ENCODE measurements at regions not wholly inside any gene's neighbourhood (a gene's known extent, or its start where the extent isn't known, plus 50 kb on each side); places are given as distances from the start of the nearest gene placed in this dataset.

GRCh38 chr7:17044861-17045260 lies 163.1 kb upstream of the AGR3 start:
- TF ChIP-seq, protein P1, sequence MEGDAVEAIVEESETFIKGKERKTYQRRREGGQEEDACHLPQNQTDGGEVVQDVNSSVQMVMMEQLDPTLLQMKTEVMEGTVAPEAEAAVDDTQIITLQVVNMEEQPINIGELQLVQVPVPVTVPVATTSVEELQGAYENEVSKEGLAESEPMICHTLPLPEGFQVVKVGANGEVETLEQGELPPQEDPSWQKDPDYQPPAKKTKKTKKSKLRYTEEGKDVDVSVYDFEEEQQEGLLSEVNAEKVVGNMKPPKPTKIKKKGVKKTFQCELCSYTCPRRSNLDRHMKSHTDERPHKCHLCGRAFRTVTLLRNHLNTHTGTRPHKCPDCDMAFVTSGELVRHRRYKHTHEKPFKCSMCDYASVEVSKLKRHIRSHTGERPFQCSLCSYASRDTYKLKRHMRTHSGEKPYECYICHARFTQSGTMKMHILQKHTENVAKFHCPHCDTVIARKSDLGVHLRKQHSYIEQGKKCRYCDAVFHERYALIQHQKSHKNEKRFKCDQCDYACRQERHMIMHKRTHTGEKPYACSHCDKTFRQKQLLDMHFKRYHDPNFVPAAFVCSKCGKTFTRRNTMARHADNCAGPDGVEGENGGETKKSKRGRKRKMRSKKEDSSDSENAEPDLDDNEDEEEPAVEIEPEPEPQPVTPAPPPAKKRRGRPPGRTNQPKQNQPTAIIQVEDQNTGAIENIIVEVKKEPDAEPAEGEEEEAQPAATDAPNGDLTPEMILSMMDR (IDR thresholded peaks at IDR 0.05; ENCODE audit: insufficient read depth, low read depth, low read length): no peak
- no peak for TF ChIP-seq EZH2 (IDR thresholded peaks at IDR 0.05; ENCODE audit: insufficient read depth, low read length)
